ENCODE measurements at regions not wholly inside any gene's neighbourhood (a gene's known extent, or its start where the extent isn't known, plus 50 kb on each side); places are given as distances from the start of the nearest gene placed in this dataset.

DNA sequence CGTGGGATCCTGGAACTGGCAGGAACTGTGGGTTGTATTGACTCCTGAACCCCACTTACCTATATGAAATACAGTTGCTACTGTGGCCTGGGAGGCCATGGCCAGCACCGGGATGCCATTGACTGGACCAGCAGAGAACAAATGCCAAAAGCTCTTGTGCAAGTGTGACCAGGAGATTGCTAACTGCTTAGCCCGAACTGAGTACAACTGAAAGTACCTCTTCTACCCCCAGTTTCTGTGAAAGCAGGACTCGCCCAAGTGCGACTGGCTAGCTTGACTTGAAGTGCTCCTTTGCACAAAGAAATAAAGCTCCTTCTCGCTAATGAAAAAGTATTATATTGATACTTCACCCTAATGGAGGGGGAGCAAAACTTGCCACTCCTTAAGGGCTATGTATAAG lies 101.3 kb upstream of the ATP11B start:
- no peak for DNase-seq (ENCODE audit: low spot score)

DNA sequence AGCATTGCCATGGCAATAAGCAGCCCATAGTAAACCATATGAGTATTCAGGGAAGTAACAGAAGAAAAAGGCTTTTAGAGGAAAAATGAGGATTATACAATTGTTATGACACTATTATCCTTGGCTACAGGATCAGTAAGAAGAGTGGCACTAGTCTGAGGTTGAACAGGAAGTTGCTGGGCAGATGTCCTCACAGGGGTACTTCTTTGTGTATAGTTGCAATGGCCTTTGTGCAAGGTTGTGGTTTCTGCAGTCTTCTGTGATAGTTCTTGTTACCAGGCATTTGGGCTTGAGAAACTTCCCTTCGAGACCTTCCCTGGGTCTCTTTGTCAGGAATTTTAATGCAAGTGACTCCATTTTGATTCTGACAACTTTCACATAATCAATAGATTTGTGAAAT lies 100.6 kb upstream of the ATP11B start:
- DNase-seq (ENCODE audit: low spot score) = no peak

DNA sequence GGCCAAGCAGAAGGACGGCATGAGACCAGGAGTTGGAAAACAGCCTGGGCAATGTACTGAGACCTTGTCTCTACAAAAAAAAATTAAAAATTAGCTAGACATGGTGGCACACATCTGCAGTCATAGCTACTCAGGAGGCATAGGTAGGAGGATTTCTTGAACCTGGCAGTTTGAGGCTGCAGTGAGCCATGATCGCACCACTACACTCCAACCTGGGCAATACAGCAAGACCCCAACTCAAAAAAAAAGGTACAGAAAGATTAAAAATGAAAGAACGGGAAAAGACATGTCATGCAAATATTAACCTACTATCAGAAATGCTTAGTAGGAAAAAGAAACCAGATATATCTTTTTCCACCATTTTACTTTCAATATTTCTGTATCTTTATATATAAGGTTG lies 99.6 kb upstream of the ATP11B start:
- no peak for DNase-seq (ENCODE audit: low spot score)

DNA sequence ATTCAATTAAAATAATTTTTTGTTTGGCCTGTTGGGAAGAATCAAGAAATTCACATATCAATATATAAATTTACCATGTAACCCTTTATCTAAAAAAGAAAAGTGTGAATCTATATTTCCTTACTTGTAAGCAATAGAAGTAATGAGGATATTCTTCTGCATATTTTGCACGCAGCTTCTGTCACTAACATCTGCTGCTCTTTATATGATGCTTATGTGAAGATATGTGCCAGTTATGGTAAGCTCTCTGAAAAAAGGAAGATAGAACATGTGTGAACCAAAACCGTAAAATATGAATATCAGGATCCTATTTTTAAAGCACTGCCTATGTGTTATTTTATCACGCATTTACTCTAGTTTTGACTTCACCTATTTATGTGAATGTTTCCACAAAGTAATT lies 96.4 kb upstream of the ATP11B start:
- no peak for DNase-seq (ENCODE audit: low spot score)

DNA sequence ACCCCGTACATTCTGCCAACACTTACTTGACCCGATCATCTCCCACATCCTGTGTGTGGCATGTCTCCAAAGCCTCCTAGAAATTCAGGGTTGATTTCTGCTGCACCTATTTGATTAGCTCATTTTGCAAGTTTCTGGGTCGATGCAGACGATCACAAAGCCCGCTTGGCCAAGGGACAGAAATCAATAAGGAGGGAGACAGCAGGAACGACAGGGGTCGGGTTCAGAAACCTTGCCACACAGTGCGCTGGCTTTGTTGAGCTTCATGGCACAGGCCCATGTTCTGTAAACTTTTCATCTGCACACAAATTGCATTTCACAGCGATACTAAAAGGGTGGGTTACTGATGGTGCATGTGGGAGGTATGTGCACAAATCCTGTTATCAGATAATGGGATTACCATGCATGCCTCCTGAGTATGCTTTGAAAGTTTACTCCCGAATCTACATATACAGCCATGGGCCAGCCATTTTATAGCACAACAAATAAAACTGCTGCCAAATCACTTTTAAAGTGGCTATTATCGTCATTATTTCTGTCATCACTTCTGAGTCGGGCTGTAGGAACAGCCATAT lies 95.9 kb upstream of the ATP11B start:
- no peak for DNase-seq (ENCODE audit: low spot score)

DNA sequence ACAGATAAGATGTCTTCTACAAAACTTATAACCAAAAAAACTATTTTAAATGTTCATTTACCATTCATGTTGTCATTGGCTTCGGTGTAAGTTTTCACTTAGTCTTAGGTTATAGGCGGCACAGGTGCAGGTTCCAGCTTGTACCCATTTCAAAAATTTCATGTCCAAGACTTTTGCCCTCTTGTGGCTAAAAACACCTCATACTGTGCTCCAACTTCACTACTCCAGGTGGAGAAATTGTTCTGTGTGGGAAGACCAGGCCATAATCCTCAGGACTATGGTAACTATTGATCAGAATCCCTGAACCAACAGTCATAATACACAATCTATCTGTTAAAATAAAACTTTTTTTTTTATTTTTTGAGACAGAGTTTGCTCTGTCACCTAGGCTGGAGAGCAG lies 95.2 kb upstream of the ATP11B start:
- no peak for DNase-seq (ENCODE audit: low spot score)

DNA sequence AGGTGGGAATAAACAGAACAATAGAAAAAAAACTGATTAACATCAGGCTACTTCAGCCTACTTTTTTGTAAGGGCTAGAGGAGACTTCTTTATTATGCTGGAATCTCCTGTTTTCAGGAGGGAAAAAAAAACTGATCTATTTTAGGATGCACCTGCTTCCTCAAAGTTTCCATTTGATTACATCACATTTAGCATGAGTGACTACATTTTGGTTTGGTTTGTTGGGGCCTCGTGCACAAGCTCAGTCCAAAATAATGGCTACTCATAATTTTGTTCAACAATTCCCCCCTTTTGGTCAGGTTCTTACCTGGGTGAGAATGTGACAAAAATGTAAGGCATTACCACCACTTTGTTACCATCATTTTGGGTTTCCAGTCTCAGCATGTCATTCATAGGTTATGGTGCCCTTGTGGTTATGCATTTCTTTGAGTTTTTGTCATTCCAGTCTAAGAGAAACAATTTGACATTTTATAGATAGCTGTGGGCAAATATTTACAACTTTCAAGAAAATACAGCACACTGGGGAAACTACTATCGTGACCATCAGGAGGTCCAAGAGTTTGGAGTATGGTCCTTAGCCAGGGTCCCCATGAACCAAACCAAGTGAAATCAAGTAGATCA lies 93.6 kb upstream of the ATP11B start:
- DNase-seq (ENCODE audit: low spot score) = no peak

DNA sequence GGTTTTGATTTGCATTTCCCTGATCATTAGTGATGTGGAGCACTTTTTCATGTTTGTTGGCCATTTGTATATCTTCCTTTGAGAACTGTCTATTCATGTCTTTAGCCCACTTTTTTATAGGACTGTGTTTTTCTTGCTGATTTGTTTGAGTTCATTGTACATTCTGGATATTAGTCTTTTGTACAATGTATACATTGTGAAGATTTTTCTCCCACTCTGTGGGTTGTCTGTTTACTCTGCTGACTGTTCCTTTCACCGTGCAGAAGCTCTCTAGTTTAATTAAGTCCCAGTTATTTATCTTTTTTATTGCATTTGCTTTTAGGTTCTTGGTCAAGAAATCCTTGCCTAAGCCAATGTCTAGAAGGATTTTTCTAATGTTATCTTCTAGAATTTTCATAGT lies 91.1 kb upstream of the ATP11B start:
- DNase-seq (ENCODE audit: low spot score) = no peak

DNA sequence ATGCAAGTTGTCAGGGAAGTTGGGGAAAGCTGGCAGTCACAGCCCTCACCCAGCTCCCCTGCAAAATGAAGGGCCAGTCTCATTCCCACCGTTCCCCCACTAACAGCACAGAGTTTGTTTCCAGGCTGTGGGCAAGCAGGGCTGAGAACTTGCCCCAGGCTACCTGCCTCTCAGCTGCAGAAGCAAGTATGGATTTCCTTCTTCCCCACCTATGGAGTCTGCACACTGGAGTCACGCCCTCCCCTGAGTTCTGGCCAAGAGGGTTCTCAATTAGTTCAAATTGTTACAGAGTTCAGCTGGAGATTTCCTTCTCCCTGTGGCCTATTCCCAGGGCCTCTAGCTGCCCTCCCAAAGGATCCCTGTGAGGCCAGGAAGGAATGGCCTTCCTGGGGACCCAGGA lies 90.1 kb upstream of the ATP11B start:
- DNase-seq (ENCODE audit: low spot score) = no peak

DNA sequence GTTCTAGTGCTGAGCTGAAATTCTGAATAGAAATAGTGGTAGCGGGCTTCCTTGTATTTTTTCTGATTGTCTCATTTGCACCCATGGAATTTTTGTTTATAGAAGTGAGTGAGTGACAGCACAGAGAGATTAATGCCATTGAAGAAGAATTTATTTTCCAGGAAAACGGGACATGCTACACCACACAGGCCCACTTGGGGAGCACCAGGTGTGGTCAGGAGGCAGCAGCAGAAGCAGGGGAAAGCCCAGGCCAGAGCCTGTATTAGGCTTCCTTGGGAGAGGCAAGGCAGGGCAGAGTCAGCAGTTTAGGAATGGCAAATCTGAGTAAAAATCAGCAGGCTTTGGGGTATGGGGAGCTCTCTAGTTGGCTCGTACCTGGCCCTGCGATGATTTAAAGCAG lies 88.4 kb upstream of the ATP11B start:
- no peak for DNase-seq (ENCODE audit: low spot score)

DNA sequence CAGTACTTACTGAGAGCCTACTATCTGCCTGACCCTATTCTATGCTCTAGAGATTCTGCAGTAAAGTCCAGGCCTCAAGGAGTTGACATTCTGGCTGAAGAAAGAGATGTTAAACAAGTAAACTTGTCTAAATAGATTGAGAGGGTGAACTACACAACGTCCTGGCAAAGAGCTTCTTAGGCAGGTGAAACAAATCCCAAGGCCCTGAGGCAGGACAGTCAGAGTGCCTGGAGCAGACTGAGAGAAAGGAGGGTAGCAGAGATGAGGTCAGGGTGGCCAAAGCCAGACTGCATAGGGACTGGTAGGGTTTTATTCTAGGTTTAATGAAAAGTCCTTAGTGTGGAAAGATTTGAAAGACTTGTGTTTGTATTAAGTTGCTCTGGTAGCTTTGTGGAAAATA lies 84.5 kb upstream of the ATP11B start:
- no peak for DNase-seq (ENCODE audit: low spot score)

DNA sequence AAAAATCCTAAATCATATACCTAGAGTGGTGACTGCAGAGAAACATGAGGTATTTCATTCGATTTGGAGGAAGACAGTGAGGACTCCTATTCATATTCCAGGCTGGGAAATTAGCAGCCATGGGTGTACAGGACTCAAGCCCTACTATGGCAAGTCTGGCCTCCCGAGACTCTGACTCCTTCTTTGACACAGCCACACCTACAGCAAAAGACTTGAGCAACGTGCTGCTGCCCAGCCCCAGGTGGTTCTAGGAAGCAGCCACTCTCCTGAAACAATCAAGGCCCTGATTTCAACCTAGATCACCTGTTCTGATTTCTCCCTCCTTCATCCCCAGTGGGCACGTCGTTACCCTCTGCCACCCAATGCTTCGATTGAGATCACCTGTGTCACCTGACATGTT lies 84.0 kb upstream of the ATP11B start:
- DNase-seq (ENCODE audit: low spot score) = no peak

DNA sequence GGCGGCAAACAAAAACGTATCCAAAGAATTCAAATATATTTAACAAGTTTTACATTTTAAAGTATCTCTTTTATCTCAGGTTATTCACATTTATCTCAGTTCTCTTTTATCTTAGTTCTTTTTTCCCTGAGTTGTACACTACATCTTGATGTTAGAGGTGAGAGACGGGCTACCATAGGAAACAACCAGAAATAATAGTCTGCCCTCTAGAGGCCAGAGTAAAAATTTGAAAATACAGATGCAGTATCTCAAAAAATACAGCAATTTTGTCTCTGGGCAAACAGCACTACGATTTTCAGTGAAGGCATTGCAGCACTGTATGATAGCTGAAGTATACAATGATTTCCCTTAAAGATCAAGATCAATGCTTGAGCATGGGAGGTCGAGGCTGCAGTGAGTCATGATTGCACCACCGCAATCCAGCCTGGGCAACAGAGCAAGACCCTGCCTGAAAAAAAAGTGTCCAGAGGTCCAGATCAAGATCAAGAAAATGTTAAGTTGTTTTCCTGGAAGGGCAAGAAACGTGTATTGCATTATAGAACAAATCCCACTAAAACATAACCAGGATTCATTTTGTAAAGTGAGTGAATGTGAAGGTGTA lies 82.6 kb upstream of the ATP11B start:
- peak; percentile 64 for DNase-seq (ENCODE audit: low spot score)

DNA sequence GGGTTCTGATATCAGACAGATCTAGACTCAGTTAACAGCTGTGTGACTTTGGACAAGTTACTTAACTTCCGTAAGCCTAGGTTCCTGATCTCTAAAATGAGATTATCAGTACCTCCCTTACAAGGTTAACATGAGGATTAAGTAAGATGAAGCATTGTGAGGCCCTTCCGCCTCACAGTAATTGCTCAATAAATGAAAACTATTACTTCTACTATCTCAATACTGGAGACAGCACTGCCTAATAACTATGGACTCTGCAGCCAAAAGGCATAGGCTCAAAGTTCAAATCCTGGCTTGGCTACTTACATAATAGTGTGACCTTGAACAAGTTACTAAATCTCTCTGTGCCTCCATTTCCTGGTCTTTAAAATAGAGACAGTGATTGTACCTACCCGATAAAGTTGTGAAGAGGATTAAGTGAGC lies 82.0 kb upstream of the ATP11B start:
- DNase-seq (ENCODE audit: low spot score) = no peak

DNA sequence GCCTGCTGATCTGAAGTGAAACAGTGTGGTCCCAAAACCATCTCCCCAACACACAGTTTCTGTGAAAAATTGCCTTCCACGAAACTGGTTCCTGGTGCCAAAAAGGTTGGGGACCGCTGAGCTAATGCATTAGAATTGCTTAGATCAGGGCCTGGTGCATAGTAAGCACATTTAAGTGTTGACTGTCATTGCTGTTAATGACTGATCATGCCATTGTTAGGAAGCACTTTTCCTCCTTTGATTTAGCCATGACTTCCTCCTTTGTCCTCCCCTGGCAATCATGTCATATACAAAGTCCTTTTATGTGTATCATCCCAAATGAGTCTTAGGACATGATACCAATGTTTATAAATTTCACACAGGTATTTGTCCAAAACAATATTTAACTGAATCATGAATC lies 81.5 kb upstream of the ATP11B start:
- DNase-seq (ENCODE audit: low spot score) = no peak

DNA sequence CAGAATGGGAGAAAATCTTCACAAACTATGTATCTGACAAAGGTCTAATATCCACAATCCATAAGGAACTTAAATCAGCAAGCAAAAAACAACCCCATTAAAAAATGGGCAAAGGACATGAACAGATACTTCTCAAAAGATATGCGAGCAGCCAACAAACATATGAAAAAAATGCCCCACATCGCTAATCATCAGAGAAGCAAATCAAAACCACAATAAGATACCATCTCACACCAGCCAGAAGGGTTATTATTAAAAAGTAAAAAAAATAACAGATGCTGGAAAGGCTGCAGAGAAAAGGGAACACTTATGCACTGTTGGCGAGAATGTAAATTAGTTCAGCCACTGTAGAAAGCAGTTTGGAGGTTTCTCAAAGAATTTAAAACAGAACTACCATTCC lies 80.2 kb upstream of the ATP11B start:
- DNase-seq (ENCODE audit: low spot score) = no peak

DNA sequence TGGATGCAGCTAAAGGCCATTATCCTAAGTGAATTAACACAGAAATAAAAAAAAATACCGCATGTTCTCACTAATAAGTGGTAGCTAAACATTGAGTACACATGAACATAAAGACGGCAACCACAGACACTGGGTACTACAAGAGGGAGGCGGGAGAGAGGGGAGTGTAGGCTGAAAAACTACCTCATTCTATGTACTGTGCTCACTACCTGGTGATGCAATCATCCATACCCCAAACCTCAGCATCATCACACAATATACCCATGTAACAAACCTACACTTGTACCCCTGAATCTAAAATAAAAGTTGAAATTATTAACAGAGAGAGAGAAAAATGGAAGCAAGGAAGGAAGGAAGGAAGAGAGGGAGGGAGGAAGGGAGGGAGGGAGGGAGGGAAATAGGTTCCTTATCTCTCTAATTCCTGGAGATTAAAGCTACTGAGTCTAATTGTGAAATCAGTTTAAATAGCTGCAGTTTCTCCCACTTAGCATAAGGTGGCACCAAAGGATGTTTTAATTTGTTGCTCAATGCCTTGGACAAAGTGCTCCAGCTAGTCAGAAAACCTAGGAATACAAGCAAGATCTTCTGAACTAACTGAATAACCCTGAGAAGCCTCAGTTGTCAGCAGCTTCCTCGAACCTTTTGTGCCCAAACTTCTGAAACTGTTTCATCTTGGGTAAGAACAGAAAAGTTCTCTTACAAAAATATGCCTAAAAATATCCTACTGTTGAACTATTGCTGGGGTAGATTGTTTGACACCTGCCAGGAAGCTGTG lies 79.4 kb upstream of the ATP11B start:
- peak; percentile 75 for DNase-seq (ENCODE audit: low spot score)

DNA sequence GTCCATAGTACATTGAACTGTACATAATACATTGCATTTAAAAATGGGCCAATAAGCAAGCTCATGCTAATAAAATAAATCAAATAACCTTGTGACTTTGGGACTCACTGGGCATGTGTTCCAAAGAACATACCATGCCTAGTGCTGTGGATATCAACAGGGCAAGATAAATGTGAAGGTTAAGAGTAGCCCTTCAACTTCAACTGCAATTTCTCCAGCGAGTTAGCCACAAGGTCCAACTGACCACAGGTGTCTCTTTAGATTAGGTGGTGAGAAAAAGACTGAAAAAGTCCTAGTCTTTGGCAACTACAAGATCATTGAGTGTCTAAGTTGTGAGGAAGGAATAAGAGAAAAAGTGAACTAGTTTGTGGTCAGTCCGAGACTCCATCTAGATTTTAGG lies 78.3 kb upstream of the ATP11B start:
- no peak for DNase-seq (ENCODE audit: low spot score)

DNA sequence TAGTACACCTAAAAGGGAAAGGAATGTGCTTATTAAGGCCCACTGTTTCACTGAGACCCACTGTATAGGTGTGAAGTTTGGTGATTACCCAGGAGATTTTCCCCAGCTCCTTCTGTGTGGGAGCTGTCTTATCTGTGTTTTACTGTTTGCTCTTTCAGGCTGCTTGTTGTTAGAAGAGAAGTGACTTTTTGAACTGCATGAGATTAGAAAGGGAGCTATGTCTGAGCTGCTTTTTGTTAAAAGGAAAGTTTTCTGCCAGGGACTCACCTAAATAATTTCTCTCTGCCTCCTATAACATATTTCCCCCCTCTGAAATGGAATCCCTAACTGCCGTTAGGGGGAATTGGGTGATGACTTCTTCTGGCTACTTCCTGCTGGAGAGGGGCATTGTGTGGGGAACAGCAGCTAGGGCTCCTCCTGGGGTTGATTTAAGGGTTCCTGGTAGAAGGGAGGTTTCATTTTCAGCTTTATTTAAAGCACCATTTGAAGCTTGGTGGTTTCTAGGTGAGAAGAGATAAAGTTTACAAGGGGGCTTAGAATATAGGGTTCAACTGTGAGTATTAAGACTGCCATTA lies 77.1 kb upstream of the ATP11B start:
- DNase-seq (ENCODE audit: low spot score) = no peak

DNA sequence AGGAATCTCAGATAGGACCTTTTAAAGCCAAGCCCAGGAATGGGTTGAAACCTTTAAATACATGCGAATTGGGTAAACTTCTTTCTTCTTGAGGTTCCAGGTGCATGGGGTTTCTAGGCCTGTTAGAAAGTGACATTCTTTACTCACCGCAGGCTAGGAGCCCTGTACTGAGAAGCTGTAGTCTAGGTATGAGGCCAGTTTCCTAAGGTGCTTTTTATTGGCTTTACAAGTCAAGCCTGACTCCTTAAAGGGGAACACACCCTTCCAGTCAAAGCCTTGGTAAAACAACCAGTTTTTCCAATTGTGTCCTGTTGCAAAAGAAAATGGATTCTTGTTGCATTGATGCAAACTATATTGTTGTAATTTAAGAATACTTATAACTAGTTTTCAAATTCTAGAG lies 76.1 kb upstream of the ATP11B start:
- no peak for DNase-seq (ENCODE audit: low spot score)

DNA sequence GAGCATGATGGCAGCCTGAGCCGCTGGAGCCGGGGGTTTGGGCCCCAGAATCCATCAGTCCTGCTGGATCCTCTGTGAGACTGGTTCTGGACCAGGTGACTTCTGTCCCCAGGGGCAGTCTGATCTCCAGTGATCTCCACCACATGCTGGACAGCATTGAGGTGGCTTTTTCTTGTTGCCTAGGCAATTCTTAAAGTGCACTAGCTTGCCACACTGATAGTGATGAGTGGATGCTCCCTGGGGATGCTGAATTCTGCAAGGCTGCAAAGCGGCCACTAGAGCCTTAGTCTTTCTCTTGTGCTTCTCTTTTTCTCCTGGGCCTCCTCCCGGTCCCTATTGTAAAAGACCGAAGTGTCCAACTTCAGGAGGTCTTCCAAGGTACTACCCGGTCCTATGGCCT lies 70.4 kb upstream of the ATP11B start:
- no peak for DNase-seq (ENCODE audit: low spot score)

DNA sequence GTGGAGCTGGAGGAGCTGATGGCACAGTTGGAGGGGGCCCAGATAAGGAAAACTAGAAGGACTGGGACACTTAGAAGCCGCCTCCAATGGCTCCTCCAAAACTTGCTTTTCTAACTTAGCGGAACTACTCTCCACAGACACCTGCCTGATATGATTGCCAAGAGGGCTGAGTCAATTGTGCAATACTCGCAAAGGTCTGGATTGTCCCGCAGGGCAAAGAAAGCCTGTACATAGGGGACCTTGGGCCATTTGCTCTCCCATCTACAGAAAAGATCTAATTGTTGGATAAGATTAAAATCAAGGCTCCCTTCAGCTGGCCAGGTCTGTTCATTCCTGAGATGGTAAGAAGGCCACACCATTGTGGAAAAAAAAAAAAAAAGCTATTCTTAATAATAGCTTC lies 69.7 kb upstream of the ATP11B start:
- no peak for DNase-seq (ENCODE audit: low spot score)
